Muscle layer of colon (tissue), 2 donors: ENCODE measurements at regions not wholly inside any gene's neighbourhood (a gene's known extent, or its start where the extent isn't known, plus 50 kb on each side); places are given as distances from the start of the nearest gene placed in this dataset.

Experiments used
- H3K27ac ChIP-seq: one replicate; pipeline ENCODE4 v1.7.0; 2013; ENCODE audit warnings: low read depth, mild to moderate bottlenecking, low read length, moderate library complexity
- H3K27me3 ChIP-seq, 2 donors: one replicate each; pipeline ENCODE4 v1.7.0; 2013; ENCODE audit warnings: low read length in 2 of 2, mild to moderate bottlenecking in 2 of 2; ENCODE audit not compliant: insufficient read depth in 2 of 2, control insufficient read depth in 1 of 2
- H3K36me3 ChIP-seq: one replicate; pipeline ENCODE4 v1.7.0; 2013; ENCODE audit warnings: mild to moderate bottlenecking, low read length; ENCODE audit not compliant: insufficient read depth
- H3K4me1 ChIP-seq: one replicate; pipeline ENCODE4 v1.7.0; 2013; ENCODE audit warnings: mild to moderate bottlenecking, low read length; ENCODE audit not compliant: insufficient read depth
- H3K4me3 ChIP-seq, 2 donors: one replicate each; pipeline ENCODE4 v1.7.0; 2013; ENCODE audit warnings: low read length in 2 of 2, low read depth in 1 of 2, mild to moderate bottlenecking in 1 of 2, moderate library complexity in 1 of 2
- H3K9ac ChIP-seq: one replicate; pipeline ENCODE4 v1.7.0; 2013; ENCODE audit warnings: low read length
- H3K9me3 ChIP-seq: one replicate; pipeline ENCODE4 v1.7.0; 2013; ENCODE audit warnings: mild to moderate bottlenecking, low read length
- donor health status: abdominal sarcoma.
- donor health status: Adenocarcinoma of cecum.

GRCh38 chr10:111458256-111458655 is 381.4 kb downstream of the ADRA2A start:
- Histone ChIP-seq H3K9me3 (no peaks in the 10 kb centered on the region), H3K4me3 (no peak overlapping the region), H3K4me1 (no peaks in the 10 kb centered on the region), H3K27ac (no peak overlapping the region), H3K9ac (no peak overlapping the region), H3K27me3 (peaks cover 0 to 3% of the 10 kb centered on the region in 2 donors), H3K36me3 (no peaks in the 10 kb centered on the region)

- Histone ChIP-seq H3K4me3 (no peak overlapping the region), H3K36me3 (no peaks in the 10 kb centered on the region), H3K9me3 (no peaks in the 10 kb centered on the region), H3K9ac (no peak overlapping the region), H3K27ac (no peak overlapping the region), H3K4me1 (no peaks in the 10 kb centered on the region), H3K27me3 (peaks cover 0 to 3% of the 10 kb centered on the region in 2 donors)
Measured at GRCh38 chr10:111459967-111460366, 383.1 kb downstream of the ADRA2A start.

- H3K36me3 ChIP-seq, result no peaks in the 10 kb centered on the region
- no peaks in the 10 kb centered on the region for H3K9me3 ChIP-seq
- H3K4me3 ChIP-seq, result no peak overlapping the region
- H3K27me3 ChIP-seq, result no peaks in the 10 kb centered on the region
- no peak overlapping the region for H3K27ac ChIP-seq
- H3K4me1 ChIP-seq, result no peaks in the 10 kb centered on the region
- no peak overlapping the region for H3K9ac ChIP-seq
Measured at GRCh38 chr10:111472445-111472844, 395.6 kb downstream of the ADRA2A start.

- H3K36me3 ChIP-seq, result no peaks in the 10 kb centered on the region
- no peaks in the 10 kb centered on the region for H3K27me3 ChIP-seq
- no peaks in the 10 kb centered on the region for H3K9me3 ChIP-seq
- H3K27ac ChIP-seq, result no peak overlapping the region
- H3K9ac ChIP-seq, result no peak overlapping the region
- no peaks in the 10 kb centered on the region for H3K4me1 ChIP-seq
- no peak overlapping the region for H3K4me3 ChIP-seq
Measured at GRCh38 chr10:111473361-111473760, 396.5 kb downstream of the ADRA2A start.

GRCh38 chr10:111474786-111475185 is 398.0 kb downstream of the ADRA2A start:
- no peaks in the 10 kb centered on the region for H3K4me1 ChIP-seq
- no peaks in the 10 kb centered on the region for H3K36me3 ChIP-seq
- no peaks in the 10 kb centered on the region for H3K9me3 ChIP-seq
- no peak overlapping the region for H3K4me3 ChIP-seq
- no peaks in the 10 kb centered on the region for H3K27me3 ChIP-seq
- H3K27ac ChIP-seq, result no peak overlapping the region
- H3K9ac ChIP-seq, result no peak overlapping the region

- H3K4me3 ChIP-seq, result no peak overlapping the region
Measured at GRCh38 chr10:111475720-111476119, 398.9 kb downstream of the ADRA2A start.

GRCh38 chr10:111478651-111479050 is 401.8 kb downstream of the ADRA2A start:
- H3K4me1 ChIP-seq, result no peaks in the 10 kb centered on the region
- H3K27me3 ChIP-seq, result no peaks in the 10 kb centered on the region
- H3K9ac ChIP-seq, result no peak overlapping the region
- H3K27ac ChIP-seq, result no peak overlapping the region
- no peaks in the 10 kb centered on the region for H3K36me3 ChIP-seq
- H3K4me3 ChIP-seq, result no peak overlapping the region
- H3K9me3 ChIP-seq, result no peaks in the 10 kb centered on the region

More at GRCh38 chr10:111475720-111476119, 398.9 kb downstream of the ADRA2A start:
- H3K4me1 ChIP-seq, result no peaks in the 10 kb centered on the region
- H3K9ac ChIP-seq, result no peak overlapping the region
- H3K27me3 ChIP-seq, result no peaks in the 10 kb centered on the region
- H3K27ac ChIP-seq, result no peak overlapping the region
- no peaks in the 10 kb centered on the region for H3K36me3 ChIP-seq
- H3K9me3 ChIP-seq, result no peaks in the 10 kb centered on the region

- Histone ChIP-seq H3K27ac (no peak overlapping the region), H3K4me1 (no peaks in the 10 kb centered on the region), H3K9ac (no peak overlapping the region), H3K9me3 (no peaks in the 10 kb centered on the region), H3K36me3 (no peaks in the 10 kb centered on the region), H3K27me3 (no peaks in the 10 kb centered on the region), H3K4me3 (no peak overlapping the region)
Measured at GRCh38 chr10:111479966-111480365, 403.1 kb downstream of the ADRA2A start.

- Histone ChIP-seq H3K27me3 (no peaks in the 10 kb centered on the region), H3K4me1 (no peaks in the 10 kb centered on the region), H3K9ac (no peak overlapping the region), H3K9me3 (no peaks in the 10 kb centered on the region), H3K27ac (no peak overlapping the region), H3K4me3 (no peak overlapping the region), H3K36me3 (no peaks in the 10 kb centered on the region)
Measured at GRCh38 chr10:111481261-111481826, 404.5 kb downstream of the ADRA2A start.

GRCh38 chr10:111481866-111482265 is 405.0 kb downstream of the ADRA2A start:
- H3K4me3 ChIP-seq, result no peak overlapping the region
- no peaks in the 10 kb centered on the region for H3K4me1 ChIP-seq
- H3K9me3 ChIP-seq, result no peaks in the 10 kb centered on the region
- H3K27ac ChIP-seq, result no peak overlapping the region
- no peaks in the 10 kb centered on the region for H3K36me3 ChIP-seq
- no peak overlapping the region for H3K9ac ChIP-seq
- no peaks in the 10 kb centered on the region for H3K27me3 ChIP-seq

GRCh38 chr10:111482621-111483216 is 405.9 kb downstream of the ADRA2A start:
- Histone ChIP-seq H3K4me1 (no peaks in the 10 kb centered on the region), H3K9me3 (no peaks in the 10 kb centered on the region), H3K9ac (no peak overlapping the region), H3K36me3 (no peaks in the 10 kb centered on the region), H3K27me3 (no peaks in the 10 kb centered on the region), H3K27ac (no peak overlapping the region), H3K4me3 (no peak overlapping the region)

GRCh38 chr10:111485767-111486166 is 408.9 kb downstream of the ADRA2A start:
- Histone ChIP-seq H3K9me3 (no peaks in the 10 kb centered on the region), H3K27ac (no peak overlapping the region), H3K36me3 (no peaks in the 10 kb centered on the region), H3K27me3 (no peaks in the 10 kb centered on the region), H3K9ac (no peak overlapping the region), H3K4me3 (no peak overlapping the region), H3K4me1 (no peaks in the 10 kb centered on the region)
